ENCODE measurements at regions not wholly inside any gene's neighbourhood (a gene's known extent, or its start where the extent isn't known, plus 50 kb on each side); places are given as distances from the start of the nearest gene placed in this dataset.

GRCh38 chr10:30782537-30783461 is 153.2 kb upstream of the LYZL2 start:
- Mint-ChIP-seq H3K9me3 (ENCODE audit: low read depth) (no peaks in the 10 kb centered on the region), H3K27me3 (peaks cover 2% of the 10 kb centered on the region), H3K4me3 (no peak overlapping the region), H3K27ac (no peak overlapping the region), H3K4me1 (peaks cover 13% of the 10 kb centered on the region), H3K36me3 (ENCODE audit: low read depth) (no peaks in the 10 kb centered on the region)
- ChIA-PET CTCF (interaction anchor here (0.6 to 2.4 kb wide), 18 partner anchors 9 to 1026 kb away, joined by 3 to 13 read pairs (median 3); partner anchors contain the start of gene ZNF438), POLR2A (no interaction called here)
- DNase-seq (no peak), ATAC-seq (no peak)
- intact Hi-C loops (cut with DNase I, micrococcal nuclease) = loop anchor here in 1 of 2 experiments (5.0 to 10.0 kb wide), 5 partner anchors 108 to 732 kb away; partner anchors contain the start of gene ZEB1

GRCh38 chr10:30782157-30782536 is 152.6 kb upstream of the LYZL2 start:
- Mint-ChIP-seq H3K27ac (no peak overlapping the region), H3K4me3 (no peak overlapping the region), H3K27me3 (peaks cover 2% of the 10 kb centered on the region), H3K4me1 (peaks cover 13% of the 10 kb centered on the region), H3K9me3 (ENCODE audit: low read depth) (no peaks in the 10 kb centered on the region), H3K36me3 (ENCODE audit: low read depth) (no peaks in the 10 kb centered on the region)
- intact Hi-C loops (cut with DNase I, micrococcal nuclease) = loop anchor here in 1 of 2 experiments (5.0 to 10.0 kb wide), 5 partner anchors 107 to 733 kb away; partner anchors contain the start of gene ZEB1
- ChIA-PET POLR2A (no interaction called here), CTCF (interaction anchor here (0.7 to 1.7 kb wide), 5 partner anchors 8 to 1026 kb away, joined by 3 to 5 read pairs (median 4); no protein-coding TSS in a partner anchor)
- ATAC-seq (no peak), DNase-seq (no peak)

GRCh38 chr10:30781670-30782121 is 152.1 kb upstream of the LYZL2 start:
- ChIA-PET POLR2A (no interaction called here), CTCF (interaction anchor here (0.8 to 1.7 kb wide), 3 partner anchors 17 to 1026 kb away, joined by 3 to 5 read pairs (median 4); no protein-coding TSS in a partner anchor)
- Mint-ChIP-seq H3K27me3 (peaks cover 2% of the 10 kb centered on the region), H3K27ac (no peak overlapping the region), H3K9me3 (ENCODE audit: low read depth) (no peaks in the 10 kb centered on the region), H3K4me1 (peaks cover 13% of the 10 kb centered on the region), H3K36me3 (ENCODE audit: low read depth) (no peaks in the 10 kb centered on the region), H3K4me3 (no peak overlapping the region)
- DNase-seq (no peak), ATAC-seq (no peak)
- intact Hi-C loops (cut with DNase I, micrococcal nuclease) = loop anchor here in 1 of 2 experiments (5.0 to 10.0 kb wide), 5 partner anchors 107 to 733 kb away; partner anchors contain the start of gene ZEB1

GRCh38 chr10:30778769-30779168 is 149.2 kb upstream of the LYZL2 start:
- Mint-ChIP-seq H3K9me3 (ENCODE audit: low read depth) (no peaks in the 10 kb centered on the region), H3K4me1 (peaks cover 3% of the 10 kb centered on the region), H3K36me3 (ENCODE audit: low read depth) (no peaks in the 10 kb centered on the region), H3K4me3 (no peak overlapping the region), H3K27me3 (no peaks in the 10 kb centered on the region), H3K27ac (no peak overlapping the region)
- CTCF ChIA-PET = no interaction called here
- POLR2A ChIA-PET = no interaction called here
- intact Hi-C loops (cut with DNase I, micrococcal nuclease) = no loop called here
- DNase-seq (no peak), ATAC-seq (no peak)

- Mint-ChIP-seq H3K4me3 (no peak overlapping the region), H3K36me3 (ENCODE audit: low read depth) (no peaks in the 10 kb centered on the region), H3K4me1 (no peaks in the 10 kb centered on the region), H3K27ac (no peak overlapping the region), H3K27me3 (no peaks in the 10 kb centered on the region), H3K9me3 (ENCODE audit: low read depth) (peaks cover 5% of the 10 kb centered on the region)
- intact Hi-C loops (cut with DNase I, micrococcal nuclease) = no loop called here
- DNase-seq = no peak
- no peak for ATAC-seq
- ChIA-PET POLR2A (no interaction called here), CTCF (interaction anchor here (0.6 kb wide), 1 partner anchor 770 kb away, joined by 3 read pairs; no protein-coding TSS in a partner anchor)
Observed at GRCh38 chr10:30775779-30776591, 146.4 kb upstream of the LYZL2 start.

GRCh38 chr10:30774261-30774660 is 144.7 kb upstream of the LYZL2 start:
- CTCF ChIA-PET = interaction anchor here (0.9 to 1.4 kb wide), 2 partner anchors 9 to 35 kb away, joined by 3 to 5 read pairs; no protein-coding TSS in a partner anchor
- no peak overlapping the region for H3K27ac Mint-ChIP-seq
- no peak overlapping the region for H3K4me3 Mint-ChIP-seq
- H3K9me3 Mint-ChIP-seq (ENCODE audit: low read depth) = peaks cover 13% of the 10 kb centered on the region
- ATAC-seq = no peak
- intact Hi-C loops (cut with DNase I, micrococcal nuclease) = no loop called here
- no peaks in the 10 kb centered on the region for H3K36me3 Mint-ChIP-seq (ENCODE audit: low read depth)
- H3K27me3 Mint-ChIP-seq = no peaks in the 10 kb centered on the region
- DNase-seq = no peak
- H3K4me1 Mint-ChIP-seq = no peaks in the 10 kb centered on the region
- POLR2A ChIA-PET = interaction anchor here (0.6 kb wide), 1 partner anchor 470 kb away, joined by 3 read pairs; no protein-coding TSS in a partner anchor

GRCh38 chr10:30773501-30773900 is 143.9 kb upstream of the LYZL2 start:
- POLR2A ChIA-PET = no interaction called here
- CTCF ChIA-PET = interaction anchor here (0.9 to 1.4 kb wide), 2 partner anchors 9 to 36 kb away, joined by 3 to 5 read pairs; no protein-coding TSS in a partner anchor
- H3K27me3 Mint-ChIP-seq = no peaks in the 10 kb centered on the region

GRCh38 chr10:30770816-30771215 is 141.3 kb upstream of the LYZL2 start:
- Mint-ChIP-seq H3K9me3 (ENCODE audit: low read depth) (peaks cover 17% of the 10 kb centered on the region), H3K4me3 (no peak overlapping the region), H3K27ac (no peak overlapping the region), H3K4me1 (no peaks in the 10 kb centered on the region), H3K36me3 (ENCODE audit: low read depth) (no peaks in the 10 kb centered on the region), H3K27me3 (peaks cover 2% of the 10 kb centered on the region)
- ChIA-PET POLR2A (no interaction called here), CTCF (interaction anchor here (1.1 to 1.9 kb wide), 2 partner anchors 83 to 131 kb away, joined by 4 read pairs; no protein-coding TSS in a partner anchor)
- intact Hi-C loops (cut with DNase I, micrococcal nuclease) = no loop called here
- ATAC-seq (no peak), DNase-seq (no peak)

More at GRCh38 chr10:30773501-30773900, 143.9 kb upstream of the LYZL2 start:
- Mint-ChIP-seq H3K4me1 (no peaks in the 10 kb centered on the region), H3K36me3 (ENCODE audit: low read depth) (no peaks in the 10 kb centered on the region), H3K27ac (no peak overlapping the region), H3K9me3 (ENCODE audit: low read depth) (peaks cover 13% of the 10 kb centered on the region), H3K4me3 (no peak overlapping the region)
- no peak for ATAC-seq
- DNase-seq = no peak
- intact Hi-C loops (cut with DNase I, micrococcal nuclease) = no loop called here

- H3K36me3 Mint-ChIP-seq (ENCODE audit: low read depth) = no peaks in the 10 kb centered on the region
Observed at GRCh38 chr10:30770229-30770628, 140.7 kb upstream of the LYZL2 start.

GRCh38 chr10:30769361-30769760 is 139.8 kb upstream of the LYZL2 start:
- peaks cover 17% of the 10 kb centered on the region for H3K9me3 Mint-ChIP-seq (ENCODE audit: low read depth)
- ATAC-seq (no peak), DNase-seq (no peak)
- no peak overlapping the region for H3K27ac Mint-ChIP-seq
- H3K4me3 Mint-ChIP-seq = no peak overlapping the region
- intact Hi-C loops (cut with DNase I, micrococcal nuclease) = no loop called here
- H3K4me1 Mint-ChIP-seq = no peaks in the 10 kb centered on the region
- ChIA-PET CTCF (interaction anchor here (0.7 kb wide), 1 partner anchor 60 kb away, joined by 4 read pairs; no protein-coding TSS in a partner anchor), POLR2A (no interaction called here)
- peaks cover 2% of the 10 kb centered on the region for H3K27me3 Mint-ChIP-seq
- H3K36me3 Mint-ChIP-seq (ENCODE audit: low read depth) = no peaks in the 10 kb centered on the region

More at GRCh38 chr10:30770229-30770628, 140.7 kb upstream of the LYZL2 start:
- H3K27ac Mint-ChIP-seq = no peak overlapping the region
- peaks cover 2% of the 10 kb centered on the region for H3K27me3 Mint-ChIP-seq
- no peaks in the 10 kb centered on the region for H3K4me1 Mint-ChIP-seq
- no peak for ATAC-seq
- peaks cover 17% of the 10 kb centered on the region for H3K9me3 Mint-ChIP-seq (ENCODE audit: low read depth)
- no peak overlapping the region for H3K4me3 Mint-ChIP-seq
- DNase-seq = no peak
- ChIA-PET CTCF (interaction anchor here (0.9 to 1.1 kb wide), 2 partner anchors 14 to 130 kb away, joined by 3 to 4 read pairs; no protein-coding TSS in a partner anchor), POLR2A (no interaction called here)
- intact Hi-C loops (cut with DNase I, micrococcal nuclease) = no loop called here

- ChIA-PET CTCF (interaction anchor here (0.9 to 1.0 kb wide), 2 partner anchors 17 to 1021 kb away, joined by 3 to 4 read pairs; no protein-coding TSS in a partner anchor), POLR2A (no interaction called here)
- Mint-ChIP-seq H3K4me3 (no peak overlapping the region), H3K36me3 (ENCODE audit: low read depth) (no peaks in the 10 kb centered on the region), H3K27me3 (peaks cover 2% of the 10 kb centered on the region), H3K4me1 (no peaks in the 10 kb centered on the region), H3K27ac (no peak overlapping the region), H3K9me3 (ENCODE audit: low read depth) (peaks cover 9% of the 10 kb centered on the region)
- DNase-seq (no peak), ATAC-seq (no peak)
- intact Hi-C loops (cut with DNase I, micrococcal nuclease) = no loop called here
Observed at GRCh38 chr10:30765616-30766015, 136.1 kb upstream of the LYZL2 start.

Data from activated CD4-positive, alpha-beta T cell treated with anti-CD3 and anti-CD28 coated beads for 36 hours (primary cell).